NCI-H128 (cell line): ENCODE measurements at regions not wholly inside any gene's neighbourhood (a gene's known extent, or its start where the extent isn't known, plus 50 kb on each side); places are given as distances from the start of the nearest gene placed in this dataset.

Experiments
- DNase-seq: peaks from one replicate; lab custom pipeline; 2025; ENCODE audit not compliant: unreplicated experiment; lab: John Stamatoyannopoulos, UW

DNA sequence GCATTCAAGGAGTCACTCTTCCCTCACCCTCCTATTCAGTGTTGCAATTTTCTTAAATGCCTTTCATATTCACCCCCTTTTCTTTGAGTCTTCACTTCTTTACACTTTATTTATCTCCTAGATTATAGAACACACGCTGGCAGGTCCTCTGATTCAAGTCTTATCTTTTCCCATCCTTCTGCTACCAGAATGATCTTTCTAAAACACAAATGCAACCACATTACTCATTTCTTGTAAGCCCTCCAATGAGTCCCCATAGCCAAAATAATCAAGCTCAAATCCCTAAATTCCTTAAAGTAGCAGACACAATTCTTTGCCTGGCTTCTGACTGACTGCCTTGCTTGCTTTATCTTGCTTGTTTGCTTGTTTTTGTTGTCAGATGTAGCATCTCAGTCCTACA is 920.0 kb downstream of the TFAP2A start:
- DNase-seq = no peak

- no peak for DNase-seq
These were observed 922.1 kb downstream of the TFAP2A start for GRCh38 chr6:9492790-9493189.

DNA sequence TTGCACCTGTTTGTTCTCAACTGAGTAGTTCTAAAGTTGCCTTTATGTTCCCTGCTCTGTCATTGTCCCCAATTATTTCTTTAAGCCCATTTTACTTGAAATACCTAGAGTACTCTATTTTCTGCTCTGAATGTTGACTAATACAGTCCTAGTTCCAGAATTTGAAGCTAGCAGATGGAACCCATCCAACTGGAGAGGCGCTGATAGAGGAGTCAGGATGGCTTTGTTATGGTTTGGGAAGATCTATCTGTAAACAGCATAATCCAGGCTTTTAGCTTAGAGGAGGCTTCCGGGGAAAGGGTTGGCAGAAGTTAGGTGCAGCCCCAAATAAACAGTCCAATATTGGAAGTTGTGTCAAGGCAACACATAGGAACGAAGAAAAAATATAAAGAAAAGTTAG is 927.7 kb downstream of the TFAP2A start:
- DNase-seq = no peak

- no peak for DNase-seq
These were observed 928.9 kb downstream of the TFAP2A start for GRCh38 chr6:9485992-9486391.

DNA sequence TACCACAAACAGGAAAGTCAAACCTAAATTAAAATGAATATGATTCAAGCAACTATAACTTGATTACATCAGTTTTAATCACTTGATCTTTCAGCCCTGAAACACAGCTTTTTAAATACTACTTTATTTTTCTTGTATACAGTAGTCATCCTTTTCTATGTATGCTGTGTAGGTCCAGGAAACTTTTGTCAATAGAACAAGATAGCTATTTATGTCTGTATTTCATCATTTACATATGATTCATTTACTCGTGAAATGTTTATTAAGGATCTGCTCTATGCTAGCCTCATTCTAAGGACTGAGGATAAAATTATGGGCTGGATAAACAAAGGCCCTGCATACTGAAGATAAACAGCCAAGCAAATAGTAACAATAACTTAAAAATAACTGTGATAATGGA is 930.2 kb downstream of the TFAP2A start:
- DNase-seq = no peak

DNA sequence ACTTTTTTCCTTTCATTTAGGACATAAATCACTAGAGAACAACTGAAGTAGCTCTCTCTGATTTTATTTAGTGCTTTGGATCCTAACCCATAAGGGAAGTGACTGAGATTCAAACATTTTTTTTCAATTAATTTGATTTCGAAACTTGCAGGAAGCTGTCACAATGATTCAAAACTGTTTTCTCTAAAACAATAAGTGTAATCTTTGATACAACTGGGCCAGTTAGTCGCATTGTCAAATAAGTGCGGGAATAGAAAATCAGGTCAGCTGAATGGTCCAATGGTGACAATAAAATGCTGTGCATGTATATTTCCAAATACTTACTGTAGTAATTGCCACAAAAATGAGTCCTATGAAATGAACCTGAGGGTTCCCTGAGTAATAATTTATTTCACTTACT is 930.8 kb downstream of the TFAP2A start:
- DNase-seq = no peak

GRCh38 chr6:9482030-9482738 is 932.7 kb downstream of the TFAP2A start:
- no peak for DNase-seq

DNA sequence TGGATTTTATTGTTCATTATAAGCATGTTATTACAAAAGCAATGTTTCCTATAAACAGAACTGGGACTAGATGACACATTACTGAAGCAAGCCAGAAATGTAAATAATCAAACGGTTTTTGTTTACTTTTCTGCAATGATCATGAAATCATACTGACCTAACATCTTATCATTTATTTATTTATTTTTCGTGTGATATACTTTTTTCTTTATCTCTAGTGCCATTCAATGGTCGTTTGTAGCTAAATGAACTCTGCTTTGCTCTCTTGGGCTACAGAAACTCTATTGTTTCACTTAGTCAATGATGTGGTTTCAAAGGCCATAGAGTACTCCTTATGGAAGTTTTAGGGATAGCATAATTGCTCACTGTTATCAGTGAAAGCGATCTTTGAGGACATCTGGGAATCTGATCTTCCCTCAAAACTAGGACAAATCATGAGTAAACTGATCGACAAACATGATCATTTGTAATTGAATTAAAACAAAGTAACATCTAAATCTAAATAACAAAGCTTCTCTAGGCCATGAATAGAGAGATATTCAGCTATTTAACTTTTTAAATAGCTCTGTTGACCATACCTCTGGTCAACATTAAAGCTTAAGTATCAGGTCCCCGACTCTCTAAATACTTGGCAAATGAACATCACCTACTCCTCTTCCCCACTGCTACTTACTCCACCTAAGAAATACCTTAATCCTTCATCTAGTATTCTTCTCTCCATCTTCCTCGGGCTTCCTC is 933.4 kb downstream of the TFAP2A start:
- DNase-seq = no peak

GRCh38 chr6:9468277-9468676 is 946.6 kb downstream of the TFAP2A start:
- DNase-seq = no peak

- no peak for DNase-seq
These were observed 947.1 kb downstream of the TFAP2A start for GRCh38 chr6:9467741-9468140.

GRCh38 chr6:9464583-9464982 is 950.3 kb downstream of the TFAP2A start:
- DNase-seq = no peak

DNA sequence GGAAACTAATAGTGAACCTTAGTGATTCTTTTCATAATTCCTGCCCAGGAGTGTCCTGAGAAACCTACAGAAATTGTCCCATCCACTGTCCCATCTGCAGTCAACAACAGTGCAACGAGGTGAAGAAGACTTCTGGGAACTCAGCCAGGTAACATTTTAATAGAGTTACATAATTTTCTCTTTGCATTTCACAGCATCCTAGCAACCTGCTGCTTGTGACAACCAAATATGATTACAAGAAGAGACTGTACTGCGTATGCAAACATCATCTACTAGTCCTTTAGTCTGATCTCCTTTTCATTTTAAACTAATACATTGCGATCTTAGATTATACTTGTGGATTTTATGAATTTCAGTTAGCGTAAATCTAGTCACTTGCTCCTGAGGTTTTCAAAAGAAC is 951.6 kb downstream of the TFAP2A start:
- DNase-seq = no peak

GRCh38 chr6:9461188-9461587 is 953.7 kb downstream of the TFAP2A start:
- DNase-seq = no peak

DNA sequence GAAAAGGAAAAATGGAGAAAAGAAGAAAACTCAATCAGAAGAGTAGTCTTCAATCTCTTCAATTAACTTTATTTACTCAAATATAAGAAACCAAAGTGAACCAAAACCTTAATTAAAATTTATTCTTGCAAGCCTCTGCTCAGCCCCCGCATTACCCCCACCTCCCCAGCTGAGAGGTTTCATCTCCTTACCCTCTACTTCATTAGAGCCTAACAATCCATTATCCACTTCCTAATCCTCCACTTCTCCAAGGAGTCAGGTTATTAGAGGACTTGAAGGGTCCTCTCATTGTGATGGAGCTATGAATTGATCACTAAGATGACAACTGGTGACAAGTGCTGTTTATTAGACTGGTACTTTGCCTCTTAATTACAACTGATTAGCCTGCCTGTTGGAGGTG is 956.5 kb downstream of the TFAP2A start:
- DNase-seq = no peak

DNA sequence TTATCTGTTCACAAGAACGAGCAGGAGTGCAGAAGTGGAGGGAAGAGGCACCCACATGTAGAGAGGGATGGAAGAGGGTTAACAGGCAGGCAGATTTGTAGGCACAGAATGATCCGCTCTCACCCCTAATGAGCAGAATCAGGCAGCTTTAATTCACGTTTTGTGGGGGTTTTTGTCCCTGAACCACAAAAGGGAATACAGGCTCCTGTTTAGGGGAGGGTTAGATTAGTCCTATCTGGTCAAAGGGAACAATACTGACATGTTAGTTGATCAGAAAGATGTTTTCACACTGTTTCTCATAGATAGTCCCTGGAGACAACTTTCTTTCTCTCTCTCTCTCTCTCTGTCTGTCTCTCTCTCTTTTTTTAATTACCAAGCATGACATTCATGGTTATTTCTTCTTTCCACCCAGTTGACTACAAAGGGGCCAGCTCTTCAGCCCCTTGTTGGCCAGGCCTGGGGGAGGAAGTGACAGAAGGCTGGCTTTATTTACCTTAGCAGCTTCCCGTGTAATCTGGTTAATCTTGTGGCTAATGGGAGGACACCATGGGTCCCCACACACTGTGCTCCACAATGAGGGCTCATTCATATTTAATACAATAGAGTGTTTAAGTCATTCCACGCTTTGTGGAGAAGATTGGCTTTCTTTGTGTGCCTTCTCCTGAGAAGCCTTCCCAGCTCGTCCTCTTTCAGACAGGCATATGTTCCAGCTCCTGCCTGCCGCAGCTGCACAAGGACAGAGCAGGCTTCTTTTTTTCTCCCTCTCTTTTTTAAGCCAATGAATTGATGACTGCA is 958.8 kb downstream of the TFAP2A start:
- no peak for DNase-seq

DNA sequence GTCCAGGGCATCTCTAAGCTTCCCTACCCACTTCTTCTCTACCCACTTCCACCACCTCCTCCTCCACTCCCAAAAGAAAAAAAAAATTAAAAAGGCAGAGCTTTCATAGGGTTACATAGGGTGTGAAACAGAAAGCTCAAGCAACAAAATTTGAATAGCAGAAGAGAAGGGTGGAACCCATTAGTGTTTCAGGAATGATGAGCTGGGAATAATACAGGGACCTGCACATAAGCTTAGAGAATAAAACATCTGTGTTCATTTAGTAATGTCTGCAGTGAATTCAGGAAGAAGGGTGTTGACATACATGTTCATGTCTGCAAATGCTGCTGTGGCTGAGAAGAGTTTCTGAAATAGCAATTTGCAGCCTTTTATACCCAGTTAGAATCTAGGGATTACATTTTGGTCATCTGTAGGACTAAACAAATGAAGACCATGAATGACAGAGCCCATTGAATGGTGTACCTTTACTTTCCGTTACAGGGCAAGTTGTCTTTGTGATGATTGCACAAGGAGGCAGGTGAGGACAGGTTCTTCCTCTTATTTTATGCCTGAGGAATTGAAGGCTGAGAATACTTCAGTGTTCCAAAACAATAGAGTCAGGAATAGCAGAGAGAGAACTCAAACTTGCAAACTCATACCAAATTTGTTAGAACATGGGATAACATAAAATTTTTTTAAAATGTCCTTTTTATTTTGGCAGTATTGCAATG is 975.1 kb downstream of the TFAP2A start:
- no peak for DNase-seq

GRCh38 chr6:9437836-9438235 is 977.0 kb downstream of the TFAP2A start:
- DNase-seq = no peak

DNA sequence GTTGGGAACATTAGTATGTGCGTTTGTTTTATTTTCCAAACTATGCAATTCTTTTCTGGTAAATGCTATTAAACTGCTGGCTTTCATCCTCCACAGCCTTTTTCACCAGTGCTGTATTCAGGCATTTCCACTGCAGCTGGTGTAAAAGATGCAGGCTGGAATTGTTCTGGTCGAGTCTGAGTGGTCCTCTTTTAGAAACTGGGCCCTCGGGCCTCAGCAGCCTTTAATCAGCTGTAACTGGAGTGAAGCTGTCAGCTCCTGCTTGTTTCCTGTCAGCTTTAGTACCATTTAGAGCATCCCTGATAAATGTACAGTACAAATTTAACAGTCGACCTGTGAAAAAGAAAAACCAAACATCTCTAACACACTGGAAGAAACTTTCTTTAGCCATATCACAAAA is 979.6 kb downstream of the TFAP2A start:
- DNase-seq = no peak

GRCh38 chr6:9431945-9432344 is 982.9 kb downstream of the TFAP2A start:
- no peak for DNase-seq

DNA sequence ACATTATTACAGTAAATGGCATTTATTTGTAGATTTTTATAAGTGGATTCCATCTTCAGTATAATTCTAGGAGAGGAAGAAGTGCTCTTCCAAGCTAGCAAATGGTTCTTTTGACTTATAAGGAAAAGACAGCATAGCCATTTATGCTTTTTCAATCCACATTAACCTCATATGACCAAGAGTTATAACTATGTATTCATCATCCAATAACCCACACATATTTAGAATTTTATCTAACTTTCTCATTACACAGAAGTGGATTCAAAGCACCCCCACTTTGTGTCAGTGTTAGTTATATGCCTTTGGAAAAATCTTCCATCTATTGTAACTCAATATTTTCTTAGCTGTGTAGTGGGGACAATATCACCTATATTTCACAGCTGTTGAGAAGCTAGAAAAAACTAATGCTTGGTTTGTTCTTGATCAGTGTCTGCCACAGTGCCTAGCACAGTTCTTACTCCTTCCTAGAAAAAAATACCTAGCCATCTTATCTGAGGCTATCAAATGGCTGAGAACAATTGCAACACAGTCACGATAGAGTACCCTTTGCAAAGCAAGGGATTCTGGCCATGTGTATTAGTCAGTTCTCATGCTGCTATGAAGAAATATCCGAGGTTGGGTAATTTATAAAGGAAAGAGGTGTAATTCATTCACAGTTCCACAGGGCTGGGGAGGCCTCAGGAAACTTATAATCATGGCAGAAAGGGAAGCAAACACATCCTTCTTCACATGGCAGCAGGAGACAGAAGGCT is 986.3 kb downstream of the TFAP2A start:
- no peak for DNase-seq

- no peak for DNase-seq
These were observed 986.8 kb upstream of the SLC35B3 start for GRCh38 chr6:9422138-9422537.
